H54 (cell line): ENCODE measurements at regions not wholly inside any gene's neighbourhood (a gene's known extent, or its start where the extent isn't known, plus 50 kb on each side); places are given as distances from the start of the nearest gene placed in this dataset.

Experiments used
- DNase-seq: peaks from one replicate; pipeline ENCODE4 v3.0.0; 2011; ENCODE audit warnings: low spot score, mixed read lengths; ENCODE audit not compliant: insufficient read length
- FAIRE-seq: peaks from 3 replicates; lab custom pipeline; 2011; peaks lifted over from hg19 to GRCh38; lab: Jason Lieb, UNC
- POLR2A ChIP-seq: IDR thresholded peaks from 2 replicates; pipeline ENCODE4 v1.6.1; 2011; ENCODE audit warnings: low read depth, mild to moderate bottlenecking, low read length

DNA sequence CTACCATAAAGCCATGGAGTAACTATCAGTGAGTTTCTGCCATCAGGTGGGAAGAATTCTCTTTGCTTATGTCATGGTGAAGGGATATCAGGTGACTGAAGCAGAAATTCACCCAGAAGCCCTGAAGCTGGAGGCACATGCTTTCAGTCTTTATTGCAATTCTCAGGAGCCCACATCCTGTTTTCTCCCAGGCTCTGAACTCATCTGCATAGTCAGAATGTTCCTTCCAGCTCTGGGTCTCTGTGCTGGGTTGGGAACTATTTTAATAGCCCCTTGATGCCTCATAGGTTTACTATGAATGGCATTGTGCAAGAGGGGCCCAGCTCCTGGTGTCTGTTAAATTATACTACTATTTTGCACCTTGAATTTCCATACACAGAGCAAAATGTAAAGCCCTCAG lies 198.4 kb upstream of the SOX9 start:
- FAIRE-seq (no peak), DNase-seq (no peak)
- no peak for TF ChIP-seq POLR2A

DNA sequence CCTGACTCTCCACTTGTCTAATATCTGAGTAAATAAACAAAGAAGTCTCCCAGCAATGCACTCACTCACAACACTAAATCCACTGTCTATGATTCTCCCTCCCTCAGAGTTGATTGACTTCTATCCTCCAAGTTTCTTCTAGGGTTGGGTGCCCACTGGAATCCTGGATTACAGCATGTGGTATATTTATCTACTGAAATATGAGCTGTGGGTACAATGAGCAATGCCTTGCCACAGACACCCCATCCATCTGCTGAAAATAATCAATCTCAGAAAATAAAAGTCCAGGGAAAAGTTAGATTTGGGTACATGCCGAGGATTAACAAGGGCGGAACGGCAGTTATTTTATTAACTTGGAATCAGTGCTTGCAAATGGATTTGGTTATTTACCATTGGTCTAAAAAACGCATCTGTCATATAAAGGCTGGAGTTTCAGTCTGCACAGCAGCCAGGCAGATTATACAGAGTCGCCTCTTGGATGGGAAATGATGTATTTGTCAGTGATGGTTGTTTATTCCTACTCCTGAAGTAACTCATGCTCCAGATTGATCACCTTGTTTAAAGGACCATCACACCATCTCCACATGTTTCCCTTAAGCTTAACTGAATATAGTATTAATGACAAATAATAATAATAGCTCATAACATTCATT lies 193.9 kb upstream of the SOX9 start:
- no peak for DNase-seq
- no peak for FAIRE-seq
- TF ChIP-seq POLR2A: no peak

DNA sequence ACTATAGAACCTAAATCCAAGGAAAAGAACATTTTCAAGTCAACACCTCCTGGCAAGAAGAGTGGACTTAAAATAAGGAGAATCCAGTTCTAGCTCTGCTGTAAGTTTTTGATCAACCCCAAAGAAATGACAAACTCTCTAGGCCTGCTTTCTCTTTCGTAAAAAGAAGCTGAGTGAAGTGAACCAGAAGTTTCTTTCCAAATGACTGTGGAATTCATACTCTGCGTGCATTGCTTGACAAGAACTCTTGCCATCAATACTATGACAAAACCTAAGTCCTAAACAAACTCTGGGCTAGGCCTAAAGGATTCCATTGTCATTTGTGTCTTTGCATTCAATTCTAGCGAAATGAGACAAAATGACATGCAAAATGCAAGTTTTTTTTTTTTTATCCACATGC lies 187.5 kb upstream of the SOX9 start:
- FAIRE-seq (peak; percentile 50), DNase-seq (no peak)
- no peak for TF ChIP-seq POLR2A

DNA sequence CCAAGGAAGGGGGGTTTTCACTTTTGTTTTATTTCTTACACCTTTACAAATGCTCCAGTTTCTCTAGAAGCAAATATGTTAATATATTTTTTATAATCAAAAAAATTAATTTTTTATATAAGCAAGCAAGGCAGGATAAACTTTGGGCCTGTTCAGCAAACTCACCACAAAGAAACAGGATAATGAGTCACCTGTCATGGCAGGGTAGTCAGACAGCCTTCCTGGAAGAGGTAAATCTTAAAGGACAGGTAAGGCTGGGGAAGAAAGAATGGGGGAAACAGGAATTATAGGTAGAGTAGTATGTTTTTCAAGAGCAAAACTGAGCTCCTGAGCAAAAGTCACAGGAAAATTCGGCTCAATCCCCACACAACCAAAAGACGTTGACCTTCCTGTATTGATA lies 186.3 kb upstream of the SOX9 start:
- no peak for TF ChIP-seq POLR2A
- FAIRE-seq: no peak
- no peak for DNase-seq

DNA sequence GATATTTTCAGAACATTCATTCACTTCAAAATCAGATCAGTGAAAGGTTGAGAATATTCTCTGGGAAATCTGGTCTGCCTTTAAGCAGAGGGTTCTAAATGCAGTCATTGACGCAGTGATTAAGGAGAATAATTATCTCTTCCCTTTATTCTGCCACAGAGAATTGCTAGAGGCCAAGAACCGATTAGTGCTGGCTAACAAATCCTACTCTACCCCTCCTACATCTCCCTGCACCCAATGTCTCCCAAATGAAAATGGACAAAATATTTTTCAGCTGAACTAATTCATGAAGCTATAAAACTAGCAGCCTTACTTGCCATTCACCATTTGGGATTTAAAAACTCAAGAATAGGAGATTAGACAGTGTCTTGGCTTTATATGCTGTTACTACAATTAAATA lies 185.5 kb upstream of the SOX9 start:
- FAIRE-seq: no peak

DNA sequence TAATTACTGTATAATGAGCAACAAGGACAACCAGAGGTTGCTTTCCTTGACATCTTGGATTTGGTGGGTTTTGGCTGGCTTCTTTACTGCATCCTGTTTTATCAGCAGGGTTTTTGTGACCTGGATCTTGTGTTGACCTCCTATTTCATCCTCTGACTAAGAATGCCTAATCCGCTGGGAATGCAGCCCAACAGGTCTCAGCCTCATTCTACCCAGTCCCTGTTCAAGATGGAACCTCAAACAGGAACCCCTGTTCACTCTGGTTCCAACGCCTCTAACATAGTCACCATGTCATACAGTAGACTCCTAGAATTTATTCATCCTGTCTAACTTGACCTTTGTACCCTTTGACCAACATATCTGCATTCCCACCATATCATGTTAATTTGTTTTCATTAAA lies 183.8 kb upstream of the SOX9 start:
- DNase-seq (no peak), FAIRE-seq (peak; percentile 74)
- no peak for TF ChIP-seq POLR2A

More for the DNA sequence above, 185.5 kb upstream of the SOX9 start:
- TF ChIP-seq POLR2A: no peak
- no peak for DNase-seq

DNA sequence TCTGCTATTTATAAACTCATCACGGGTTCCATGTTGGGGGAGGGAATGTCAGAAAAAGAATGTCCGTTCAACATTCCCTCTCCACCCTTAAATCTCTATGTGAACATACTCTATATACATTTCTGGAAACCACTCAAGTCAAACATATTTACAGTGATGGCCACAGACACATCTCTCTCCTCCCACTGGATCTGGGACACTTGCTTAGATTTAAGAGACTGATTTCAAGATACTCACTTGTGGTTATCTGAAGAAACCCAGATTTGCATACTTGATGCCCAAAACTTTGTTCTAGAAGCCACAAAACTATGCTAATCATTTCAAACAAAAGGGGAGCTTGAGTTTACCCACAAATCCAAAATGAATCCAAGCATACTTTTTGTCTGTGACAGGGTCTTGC lies 182.9 kb upstream of the SOX9 start:
- DNase-seq (no peak), FAIRE-seq (no peak)
- TF ChIP-seq POLR2A: no peak

DNA sequence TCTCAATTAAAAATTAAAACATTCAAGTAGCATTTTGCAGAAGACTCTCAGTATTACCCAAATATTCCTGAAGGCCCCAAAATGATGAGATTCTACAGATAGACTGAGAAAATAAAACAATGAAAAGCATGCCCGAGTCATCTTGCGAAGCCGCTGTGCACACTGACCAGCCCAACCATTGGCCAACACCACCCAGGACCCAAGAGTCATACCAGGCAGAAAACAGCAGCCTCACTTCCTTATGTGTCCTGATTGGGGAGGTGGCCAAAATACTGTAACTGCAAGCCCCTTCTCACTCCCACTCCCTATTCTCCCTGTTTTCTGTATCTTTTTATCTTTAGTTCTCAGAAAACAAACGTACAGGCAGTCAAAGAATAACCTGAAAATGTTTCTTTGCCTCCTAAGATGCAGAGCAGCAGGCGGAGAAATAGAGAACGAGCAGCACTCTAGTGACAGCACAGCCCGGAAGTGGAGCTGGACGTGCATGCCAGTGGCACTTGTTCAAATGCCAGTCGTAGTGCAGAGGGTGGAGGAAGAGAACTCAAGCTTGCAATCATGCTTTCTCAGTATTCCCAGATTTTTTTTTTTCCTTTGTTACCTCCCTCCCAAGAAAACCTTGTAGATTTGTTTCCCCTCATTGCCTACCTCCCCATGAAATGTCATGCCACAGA lies 182.3 kb upstream of the SOX9 start:
- no peak for TF ChIP-seq POLR2A
- FAIRE-seq (no peak), DNase-seq (no peak)

DNA sequence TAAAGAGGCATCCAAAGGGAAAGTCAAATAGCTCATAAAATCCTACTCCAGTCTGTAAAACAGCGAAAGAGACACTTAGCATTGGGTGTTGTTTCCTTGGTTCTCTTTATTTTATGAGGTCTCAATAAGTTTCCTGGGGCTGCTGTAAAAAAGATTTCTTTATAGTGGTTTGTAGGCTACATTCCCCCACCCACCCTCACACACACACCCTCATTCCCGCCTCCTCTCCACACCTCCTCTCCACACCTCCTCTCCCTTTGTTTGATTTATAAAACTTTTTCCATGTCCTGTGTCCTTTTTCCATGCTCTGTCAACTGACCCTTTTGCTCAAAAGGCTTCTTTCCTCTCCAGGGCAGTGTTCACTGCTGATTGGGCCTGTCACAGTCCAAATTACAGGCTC lies 178.9 kb upstream of the SOX9 start:
- TF ChIP-seq POLR2A: no peak
- no peak for FAIRE-seq
- DNase-seq: no peak

DNA sequence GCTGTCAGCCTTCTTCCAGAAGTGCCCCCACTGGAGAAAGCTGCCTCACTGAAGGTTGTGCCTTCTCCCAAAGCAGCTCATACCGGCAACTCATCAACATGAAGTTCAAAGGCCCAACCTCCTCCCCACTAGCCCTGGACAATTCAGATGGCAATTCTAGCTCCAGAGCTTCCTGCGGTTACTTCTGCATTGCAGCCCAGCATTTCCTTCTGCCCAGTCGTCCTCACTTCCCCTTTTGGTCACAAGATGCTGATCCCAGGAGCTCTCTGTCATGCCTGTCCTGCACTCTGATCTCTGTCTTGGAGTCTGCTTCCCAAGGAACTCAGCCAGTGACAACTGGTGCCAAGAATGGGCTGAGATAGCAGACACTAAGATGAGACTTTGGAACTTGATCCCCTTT lies 178.2 kb upstream of the SOX9 start:
- FAIRE-seq (no peak), DNase-seq (no peak)
- TF ChIP-seq POLR2A: no peak

DNA sequence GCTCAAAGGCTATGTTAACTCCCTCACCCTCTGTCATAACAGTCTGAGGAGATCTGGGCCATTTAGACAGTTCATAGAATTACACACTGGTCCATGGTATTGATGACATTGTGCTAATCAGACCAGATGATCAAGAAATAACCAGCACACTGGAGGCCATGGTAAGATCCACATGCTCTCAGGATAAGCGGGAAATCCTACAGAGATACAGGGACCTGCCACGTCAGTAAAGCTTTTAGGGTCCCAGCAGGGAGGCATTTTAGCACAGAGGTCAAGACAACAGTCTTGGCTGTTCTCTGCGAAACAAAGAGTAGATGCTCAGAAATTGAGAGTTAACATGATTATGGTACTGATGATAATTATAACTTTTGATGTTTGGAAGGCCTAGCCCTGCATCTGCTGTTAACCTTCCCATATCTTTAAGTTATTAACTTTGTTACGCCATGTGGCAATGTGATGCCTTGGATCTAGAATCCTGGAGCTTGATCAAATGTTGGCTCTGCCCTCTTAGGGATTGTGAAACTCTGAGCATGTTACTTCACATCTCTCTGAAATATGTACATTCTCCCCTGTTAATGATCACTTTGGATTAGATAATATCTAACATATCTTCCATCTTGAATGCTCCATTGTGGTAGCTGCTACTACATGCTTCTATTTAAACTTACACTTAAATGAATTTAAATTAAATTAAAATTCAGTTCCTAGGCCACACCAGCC lies 172.0 kb upstream of the SOX9 start:
- FAIRE-seq (no peak), DNase-seq (no peak)
- no peak for TF ChIP-seq POLR2A

DNA sequence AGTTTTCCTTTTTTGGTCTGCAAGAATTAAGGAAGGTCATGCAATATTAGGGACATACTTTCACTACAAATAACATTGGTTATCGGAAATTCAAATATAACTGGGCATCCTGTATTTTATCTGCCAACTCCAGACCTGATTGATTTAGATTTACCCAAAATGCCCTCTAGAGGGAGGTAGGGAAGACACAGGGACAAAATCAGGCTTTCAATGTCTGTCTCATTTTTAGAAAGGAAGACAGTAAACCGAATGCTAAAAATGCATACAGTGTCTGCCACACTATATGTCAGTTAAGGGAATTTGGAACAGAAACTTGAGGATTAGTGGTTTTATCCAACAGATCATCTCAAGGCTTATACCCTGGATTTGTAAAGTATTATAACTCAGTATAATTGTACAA lies 161.7 kb upstream of the SOX9 start:
- TF ChIP-seq POLR2A: no peak
- DNase-seq: no peak
- peak; percentile 48 for FAIRE-seq

DNA sequence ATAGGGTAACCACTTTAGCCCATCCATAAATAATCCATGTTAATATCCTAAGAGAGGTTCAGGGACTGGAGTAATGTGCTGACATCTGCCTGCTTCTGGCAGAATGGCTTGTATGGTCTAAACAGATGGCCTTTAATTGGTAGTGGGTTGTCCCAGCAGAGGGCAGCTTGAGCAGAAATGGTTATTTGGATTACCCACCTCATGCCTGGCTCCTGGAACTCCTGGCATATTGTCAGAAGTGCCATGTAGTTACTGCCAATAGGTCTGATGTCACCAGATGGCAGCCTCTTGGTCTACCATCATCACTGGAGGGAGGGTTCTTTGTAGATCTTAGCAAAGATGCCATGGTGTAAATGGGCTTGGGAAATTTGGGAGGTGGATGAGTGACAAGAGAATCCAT lies 157.5 kb upstream of the SOX9 start:
- DNase-seq: no peak
- no peak for FAIRE-seq
- TF ChIP-seq POLR2A: no peak

DNA sequence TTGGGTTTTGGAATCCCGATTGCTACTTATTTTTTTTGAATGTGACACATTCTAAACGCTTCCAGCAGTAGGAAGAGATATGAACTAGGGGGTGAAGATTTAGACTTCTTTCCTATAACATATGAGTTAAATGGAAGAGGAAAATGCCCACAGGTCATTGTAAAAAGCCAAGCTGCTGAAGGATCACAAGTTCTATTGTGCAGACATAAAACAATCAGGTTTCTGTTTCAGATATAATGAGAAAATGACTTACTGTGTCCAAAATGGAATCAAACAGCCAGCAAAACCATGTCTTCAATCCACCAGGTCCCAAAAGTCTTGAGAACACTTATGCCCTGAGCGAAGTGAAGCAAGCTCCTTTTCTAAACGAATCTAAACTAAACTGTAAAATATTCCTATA lies 157.0 kb upstream of the SOX9 start:
- DNase-seq (no peak), FAIRE-seq (no peak)
- TF ChIP-seq POLR2A: no peak
